ENCODE measurements at regions not wholly inside any gene's neighbourhood (a gene's known extent, or its start where the extent isn't known, plus 50 kb on each side); places are given as distances from the start of the nearest gene placed in this dataset.

GRCh38 chr9:129463477-129463876 lies 157.4 kb downstream of the C9orf50 start:
- H3K9me3 Mint-ChIP-seq = no peaks in the 10 kb centered on the region
- H3K36me3 Mint-ChIP-seq = no peaks in the 10 kb centered on the region
- H3K27ac Mint-ChIP-seq = no peak overlapping the region
- no peaks in the 10 kb centered on the region for H3K27me3 Mint-ChIP-seq
- no peak for DNase-seq (ENCODE audit: low spot score)
- no peak for ATAC-seq
- peaks cover 6 to 15% of the 10 kb centered on the region in 2 donors for H3K4me1 Mint-ChIP-seq (ENCODE audit: low read depth in 2 of 2)
- H3K4me3 Mint-ChIP-seq = no peak overlapping the region

DNA sequence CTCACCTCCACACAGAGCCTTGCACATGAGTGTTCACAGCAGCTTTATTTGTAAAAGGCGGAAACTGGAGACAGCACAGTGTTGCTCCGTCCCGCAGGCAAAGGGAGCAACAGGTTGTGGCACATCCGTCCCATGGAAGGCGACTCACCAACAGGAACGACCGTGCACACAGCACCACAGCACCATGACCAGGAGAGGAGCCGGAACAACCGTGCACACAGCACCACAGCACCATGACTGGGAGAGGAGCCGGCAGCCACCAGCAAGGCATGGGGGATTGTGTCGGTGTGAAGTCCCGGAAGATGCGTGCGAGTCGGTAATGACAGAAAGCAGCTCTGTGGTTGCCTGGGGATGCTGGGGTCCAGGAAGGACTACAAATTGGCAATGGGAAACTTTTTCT lies 158.5 kb downstream of the C9orf50 start:
- H3K27me3 Mint-ChIP-seq = no peaks in the 10 kb centered on the region
- no peak for ATAC-seq
- no peak overlapping the region for H3K27ac Mint-ChIP-seq
- DNase-seq (ENCODE audit: low spot score) = no peak
- H3K9me3 Mint-ChIP-seq = no peaks in the 10 kb centered on the region
- no peak overlapping the region for H3K4me3 Mint-ChIP-seq
- peaks cover 11 to 18% of the 10 kb centered on the region in 2 donors for H3K4me1 Mint-ChIP-seq (ENCODE audit: low read depth in 2 of 2)
- no peaks in the 10 kb centered on the region for H3K36me3 Mint-ChIP-seq

DNA sequence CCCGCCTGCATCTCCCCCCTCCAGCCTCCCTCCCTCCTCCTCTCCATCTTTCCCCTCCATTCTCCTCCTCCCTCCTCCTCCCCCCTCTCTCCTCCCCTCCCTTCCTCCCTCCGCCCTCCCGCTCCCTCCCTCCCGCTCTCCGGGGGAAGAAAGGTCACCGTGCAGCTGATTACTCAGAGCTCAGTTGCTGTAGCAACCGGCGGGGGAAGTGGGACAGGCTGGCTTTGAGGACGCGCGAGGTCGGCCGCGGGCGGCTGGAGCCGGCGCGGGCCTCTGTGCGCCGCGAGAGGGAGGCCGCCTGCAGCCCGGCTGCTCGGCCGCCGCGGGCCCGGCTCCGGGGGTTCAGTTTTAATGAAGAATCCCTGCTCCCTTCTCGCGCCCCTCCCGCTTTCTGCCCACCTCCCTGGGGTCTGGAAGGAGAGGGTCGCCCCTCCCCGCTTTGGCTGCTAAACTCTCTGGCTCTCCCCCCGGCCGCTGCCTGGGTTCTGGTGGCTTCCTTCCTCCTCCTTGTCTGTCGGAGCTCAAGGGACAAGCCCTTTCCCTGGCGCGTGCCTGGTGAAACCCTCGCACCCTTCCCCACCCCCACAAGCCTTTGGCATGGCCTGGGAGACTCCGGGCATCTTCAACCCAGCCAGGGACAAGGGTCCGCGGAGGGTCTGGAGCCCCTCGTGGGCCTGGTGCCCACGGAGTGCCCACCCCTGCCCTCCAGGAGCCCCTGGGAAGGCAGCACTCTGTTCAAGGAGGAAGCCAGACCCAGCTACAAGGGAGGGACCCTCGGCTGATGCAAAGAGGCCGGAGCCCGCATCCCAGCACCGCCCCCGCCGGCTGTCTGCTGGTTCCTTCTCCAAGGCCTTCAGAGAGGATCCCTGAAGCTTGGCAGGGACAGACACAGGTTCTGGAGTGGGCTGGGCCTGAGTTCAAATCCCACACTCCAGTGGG lies 160.3 kb downstream of the C9orf50 start:
- Mint-ChIP-seq H3K4me3 (peak overlapping the region; percentile 74), H3K27me3 (no peaks in the 10 kb centered on the region), H3K9me3 (no peaks in the 10 kb centered on the region), H3K36me3 (no peaks in the 10 kb centered on the region), H3K4me1 (ENCODE audit: low read depth in 2 of 2) (peaks cover 26 to 33% of the 10 kb centered on the region in 2 donors), H3K27ac (peak overlapping the region; percentile 51 to 59)
- peak; percentile 89 for DNase-seq (ENCODE audit: low spot score)
- peak; percentile 90 to 93 for ATAC-seq

DNA sequence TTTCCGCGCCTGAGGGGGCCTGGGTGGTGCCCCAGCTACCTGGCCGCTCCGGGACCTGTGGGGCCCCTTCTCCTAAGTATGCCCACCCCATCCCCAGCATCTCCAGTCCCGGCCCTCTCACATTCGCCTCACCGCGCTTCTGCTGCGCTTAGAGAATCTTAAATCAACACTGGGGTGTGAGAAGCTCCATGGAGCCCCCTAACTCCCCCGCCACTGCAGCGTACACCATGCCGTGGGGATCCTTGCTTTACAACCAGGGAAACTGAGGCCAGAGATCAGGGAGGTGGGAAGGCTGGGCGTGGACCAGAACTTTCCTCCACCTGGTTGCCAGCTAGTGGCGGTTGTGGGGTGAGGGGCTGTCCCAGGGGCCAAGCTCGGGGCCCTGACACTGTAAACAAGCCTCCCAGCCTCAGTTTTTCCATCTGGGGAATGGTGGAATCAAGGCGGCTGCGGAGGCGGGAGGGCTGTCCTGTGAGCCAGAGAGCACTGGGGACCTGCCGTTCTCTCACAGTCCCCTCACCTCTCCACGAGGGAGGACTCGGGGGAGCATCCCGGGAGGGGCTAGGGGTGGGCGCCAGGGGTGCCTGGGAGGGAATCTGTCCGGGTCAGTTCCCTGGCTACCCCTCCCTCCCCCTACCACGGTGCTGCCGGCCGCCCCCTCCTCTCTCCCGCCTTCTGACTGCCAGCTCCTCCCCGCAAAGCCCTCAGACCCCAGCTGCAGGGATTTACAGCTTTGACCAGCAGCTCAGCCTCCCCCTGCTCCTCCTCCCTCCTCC lies 161.2 kb downstream of the C9orf50 start:
- Mint-ChIP-seq H3K36me3 (no peaks in the 10 kb centered on the region), H3K27ac (no peak overlapping the region), H3K27me3 (no peaks in the 10 kb centered on the region), H3K4me3 (peak overlapping the region; percentile 74), H3K4me1 (ENCODE audit: low read depth in 2 of 2) (peaks cover 26 to 35% of the 10 kb centered on the region in 2 donors), H3K9me3 (no peaks in the 10 kb centered on the region)
- no peak for DNase-seq (ENCODE audit: low spot score)
- peak in 1 of 2 donors; percentile 24 for ATAC-seq

GRCh38 chr9:129458663-129459546 lies 162.0 kb downstream of the C9orf50 start:
- peak overlapping the region; percentile 5 to 63 for H3K27ac Mint-ChIP-seq
- ATAC-seq = no peak
- peaks cover 26 to 37% of the 10 kb centered on the region in 2 donors for H3K4me1 Mint-ChIP-seq (ENCODE audit: low read depth in 2 of 2)

GRCh38 chr9:129458155-129458661 lies 162.7 kb downstream of the C9orf50 start:
- Mint-ChIP-seq H3K4me3 (peak overlapping the region; percentile 36), H3K27me3 (no peaks in the 10 kb centered on the region), H3K27ac (peak overlapping the region; percentile 5 to 63), H3K9me3 (no peaks in the 10 kb centered on the region), H3K36me3 (no peaks in the 10 kb centered on the region), H3K4me1 (ENCODE audit: low read depth in 2 of 2) (peaks cover 26 to 37% of the 10 kb centered on the region in 2 donors)
- DNase-seq (ENCODE audit: low spot score) = no peak
- peak; percentile 70 to 77 for ATAC-seq

More at GRCh38 chr9:129458663-129459546, 162.0 kb downstream of the C9orf50 start:
- DNase-seq (ENCODE audit: low spot score) = no peak
- Mint-ChIP-seq H3K27me3 (no peaks in the 10 kb centered on the region), H3K36me3 (no peaks in the 10 kb centered on the region), H3K4me3 (peak overlapping the region; percentile 25), H3K9me3 (no peaks in the 10 kb centered on the region)

DNA sequence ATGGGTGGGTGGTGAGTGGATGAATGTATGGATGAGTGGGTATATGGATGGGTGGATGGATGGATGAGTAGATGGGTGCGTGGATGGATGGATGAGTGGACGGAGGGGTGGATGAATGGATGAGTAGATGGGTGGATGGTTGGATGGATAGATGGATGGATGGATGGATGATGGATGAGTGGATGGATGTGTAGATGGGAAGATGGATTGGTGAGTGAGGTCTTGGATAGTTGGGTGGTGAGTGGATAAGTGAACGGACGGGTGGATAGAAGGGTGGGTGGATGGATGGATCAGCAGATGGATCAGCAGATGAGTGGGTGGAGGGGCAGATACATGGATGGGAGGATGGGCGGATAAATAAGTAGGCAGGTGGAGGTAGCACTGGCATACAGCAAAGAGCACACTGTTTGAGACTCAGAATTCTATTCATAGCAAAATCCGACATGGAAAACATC lies 163.5 kb downstream of the C9orf50 start:
- peak overlapping the region; percentile 20 for H3K4me3 Mint-ChIP-seq
- DNase-seq (ENCODE audit: low spot score) = no peak
- ATAC-seq = no peak
- no peaks in the 10 kb centered on the region for H3K36me3 Mint-ChIP-seq
- H3K27me3 Mint-ChIP-seq = no peaks in the 10 kb centered on the region
- H3K9me3 Mint-ChIP-seq = no peaks in the 10 kb centered on the region
- peak overlapping the region in 1 of 2 donors; percentile 5 for H3K27ac Mint-ChIP-seq
- H3K4me1 Mint-ChIP-seq (ENCODE audit: low read depth in 2 of 2) = peaks cover 26 to 37% of the 10 kb centered on the region in 2 donors

GRCh38 chr9:129456549-129457324 lies 164.2 kb downstream of the C9orf50 start:
- H3K36me3 Mint-ChIP-seq = no peaks in the 10 kb centered on the region

DNA sequence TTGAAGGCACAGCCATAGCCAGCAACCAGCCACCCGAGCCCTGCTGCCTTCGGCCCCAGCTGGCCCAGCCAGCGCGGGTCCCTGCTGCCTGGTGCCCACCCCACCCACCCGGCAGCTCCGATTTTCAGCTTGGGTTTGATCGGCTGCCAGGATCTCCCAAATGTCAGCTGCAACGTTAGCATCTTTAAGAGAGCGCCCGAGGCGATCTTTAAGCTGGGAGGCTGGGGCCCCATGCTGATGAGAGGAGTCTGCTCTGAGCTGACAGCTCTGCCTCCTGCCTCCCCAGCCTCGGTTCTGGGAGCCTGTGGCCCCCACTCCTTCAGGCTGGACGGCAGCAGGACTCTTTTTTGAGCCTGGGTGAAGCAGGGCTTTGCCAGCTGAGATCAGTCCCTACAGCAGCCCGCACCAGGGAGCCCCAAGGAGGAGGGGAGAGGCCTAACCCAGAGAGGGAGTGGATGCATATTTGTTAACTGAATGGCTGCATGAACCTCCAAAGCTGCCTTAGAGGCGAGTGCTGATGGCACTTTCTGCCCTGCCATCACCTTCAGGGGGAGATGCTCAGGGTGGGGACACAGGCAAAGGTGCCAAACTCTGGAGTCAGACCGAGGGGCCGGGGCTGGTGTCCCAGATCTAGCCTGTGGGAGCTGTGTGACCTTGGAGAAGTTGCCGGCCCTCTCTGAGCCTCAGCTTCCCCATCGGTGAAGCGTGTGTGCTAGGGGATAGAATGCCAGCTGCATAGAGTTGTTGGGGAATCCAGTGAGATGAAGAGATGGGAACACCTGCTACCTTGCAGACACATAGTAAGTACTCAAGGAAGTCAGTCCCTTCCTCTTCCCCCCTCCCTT lies 165.5 kb downstream of the C9orf50 start:
- Mint-ChIP-seq H3K4me1 (ENCODE audit: low read depth in 2 of 2) (peaks cover 26 to 33% of the 10 kb centered on the region in 2 donors), H3K27me3 (no peaks in the 10 kb centered on the region), H3K9me3 (no peaks in the 10 kb centered on the region), H3K36me3 (no peaks in the 10 kb centered on the region), H3K27ac (peak overlapping the region in 1 of 2 donors; percentile 8), H3K4me3 (no peak overlapping the region)
- ATAC-seq = no peak
- DNase-seq (ENCODE audit: low spot score) = no peak

More at GRCh38 chr9:129456549-129457324, 164.2 kb downstream of the C9orf50 start:
- peak overlapping the region; percentile 20 for H3K4me3 Mint-ChIP-seq
- ATAC-seq = no peak
- peak overlapping the region; percentile 5 to 8 for H3K27ac Mint-ChIP-seq
- H3K4me1 Mint-ChIP-seq (ENCODE audit: low read depth in 2 of 2) = peaks cover 26 to 37% of the 10 kb centered on the region in 2 donors
- no peaks in the 10 kb centered on the region for H3K9me3 Mint-ChIP-seq
- DNase-seq (ENCODE audit: low spot score) = no peak
- no peaks in the 10 kb centered on the region for H3K27me3 Mint-ChIP-seq

DNA sequence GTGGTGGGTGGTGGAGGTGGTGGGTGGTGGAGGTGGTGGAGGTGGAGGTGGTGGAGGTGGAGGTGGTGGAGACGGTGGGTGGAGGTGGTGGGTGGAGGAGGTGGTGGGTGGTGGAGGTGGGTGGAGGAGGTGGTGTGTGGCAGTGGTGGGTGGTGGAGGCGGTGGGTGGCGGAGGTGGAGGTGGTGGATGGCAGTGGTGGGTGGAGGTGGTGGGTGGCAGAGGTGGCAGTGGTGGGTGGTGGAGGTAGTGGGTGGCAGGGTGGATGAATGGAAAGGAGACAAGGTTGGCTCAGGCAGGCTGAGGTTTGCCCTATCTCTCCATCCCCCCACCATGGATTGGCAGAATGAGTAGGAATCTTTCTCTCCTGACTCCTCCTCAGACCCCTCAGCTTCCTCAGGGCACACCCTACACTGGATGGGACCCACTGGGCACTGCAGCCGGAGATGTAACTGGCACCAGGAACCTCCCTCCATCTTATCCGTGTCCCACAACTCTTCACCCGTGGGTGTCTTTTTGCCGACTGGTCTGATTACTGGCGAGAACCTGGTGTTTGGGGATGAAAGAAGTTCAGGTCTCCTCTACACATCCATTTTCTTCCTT lies 166.3 kb downstream of the C9orf50 start:
- Mint-ChIP-seq H3K9me3 (no peaks in the 10 kb centered on the region), H3K4me1 (ENCODE audit: low read depth in 2 of 2) (peaks cover 26 to 30% of the 10 kb centered on the region in 2 donors), H3K36me3 (no peaks in the 10 kb centered on the region), H3K27me3 (no peaks in the 10 kb centered on the region), H3K27ac (no peak overlapping the region), H3K4me3 (no peak overlapping the region)
- DNase-seq (ENCODE audit: low spot score) (no peak), ATAC-seq (no peak)

DNA sequence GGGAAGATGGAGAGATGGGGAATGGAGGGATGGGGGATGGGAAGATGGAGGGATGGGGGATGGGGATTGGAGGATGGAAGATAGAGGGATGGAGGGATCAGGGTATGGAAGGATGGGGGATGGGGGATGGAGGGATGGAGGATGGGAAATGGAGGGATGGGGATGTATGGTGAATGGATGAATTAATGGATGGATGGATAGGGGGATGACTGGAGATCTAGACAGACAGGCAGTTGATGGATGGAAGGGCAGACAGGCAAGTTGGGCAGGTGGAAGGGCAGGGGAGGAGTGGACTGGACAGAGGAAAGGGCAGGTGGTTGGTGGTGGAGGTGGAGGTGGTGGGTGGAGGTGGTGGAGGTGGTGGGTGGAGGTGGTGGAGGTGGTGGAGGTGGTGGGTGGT lies 167.2 kb downstream of the C9orf50 start:
- H3K4me1 Mint-ChIP-seq (ENCODE audit: low read depth in 2 of 2) = peaks cover 26 to 28% of the 10 kb centered on the region in 2 donors
- H3K27me3 Mint-ChIP-seq = peaks cover 0 to 5% of the 10 kb centered on the region in 2 donors
- no peaks in the 10 kb centered on the region for H3K36me3 Mint-ChIP-seq
- ATAC-seq = no peak
- no peaks in the 10 kb centered on the region for H3K9me3 Mint-ChIP-seq
- H3K27ac Mint-ChIP-seq = no peak overlapping the region
- DNase-seq (ENCODE audit: low spot score) = no peak
- no peak overlapping the region for H3K4me3 Mint-ChIP-seq

Data from natural killer cell treated with Interleukin-12 subunit alpha and Interleukin-12 subunit beta and Interleukin-15 and Interleukin-18, amount 100 ng/mL, for 72 hours (primary cell).